PC-9 (cell line): ENCODE measurements at regions not wholly inside any gene's neighbourhood (a gene's known extent, or its start where the extent isn't known, plus 50 kb on each side); places are given as distances from the start of the nearest gene placed in this dataset.

Experiments used
- BruUV-seq: library from RNA; stranded (reverse); fragments of 400-500 nt; replicated peaks from 2 replicates; lab custom pipeline; 2021; lab: Mats Ljungman, UMichigan
- CTCF ChIA-PET: fragments of 300-600 bp; sonication (Branson Sonifier 250); formaldehyde crosslinking; loops from one replicate; lab custom pipeline; 2022; ENCODE audit warnings: antibody characterized with exemption; lab: Charles Lee
- POLR2A ChIA-PET: fragments of 300-600 bp; sonication (Branson Sonifier 250); formaldehyde crosslinking; loops from one replicate; lab custom pipeline; 2022; ENCODE audit warnings: antibody characterized with exemption; ENCODE audit not compliant: unreplicated experiment; lab: Charles Lee
- DNase-seq, 2 experiments: peaks; one replicate each; pipeline versions ENCODE4 v3.0.0 to v3.0.0-alpha.2; 2015 to 2022; ENCODE audit warnings: mixed read lengths in 1 of 2
- H2AFZ ChIP-seq: fragments of 200-600 bp; sonication (generic); 2 replicates; pipeline ENCODE4 v1.8.1; 2017; ENCODE audit warnings: antibody characterized with exemption
- H3F3A ChIP-seq: fragments of 200-600 bp; sonication (generic); 2 replicates; pipeline ENCODE4 v1.8.1; 2017; ENCODE audit warnings: antibody characterized with exemption, mild to moderate bottlenecking, low read depth; ENCODE audit not compliant: insufficient read depth
- H3K27ac ChIP-seq: fragments of 200-600 bp; sonication (generic); 2 replicates; pipeline ENCODE4 v1.6.1; 2016; ENCODE audit warnings: mixed run types
- H3K27me3 ChIP-seq: fragments of 200-600 bp; sonication (generic); 2 replicates; pipeline ENCODE4 v1.6.1; 2016; ENCODE audit warnings: low read depth, mixed run types; ENCODE audit not compliant: insufficient read depth
- H3K36me3 ChIP-seq: fragments of 200-600 bp; sonication (generic); 2 replicates; pipeline ENCODE4 v1.6.1; 2016; ENCODE audit warnings: low read depth, mixed run types
- H3K4me1 ChIP-seq: fragments of 200-600 bp; sonication (generic); replicated peaks from 2 replicates; pipeline ENCODE4 v1.6.1; 2016; ENCODE audit warnings: mixed run types; ENCODE audit not compliant: insufficient read depth
- H3K4me2 ChIP-seq: fragments of 200-600 bp; sonication (generic); 2 replicates; pipeline ENCODE4 v1.6.1; 2017; ENCODE audit warnings: mixed run types
- H3K4me3 ChIP-seq: fragments of 200-600 bp; sonication (generic); 2 replicates; pipeline ENCODE4 v1.6.1; 2016; ENCODE audit warnings: mixed run types
- H3K79me2 ChIP-seq: fragments of 200-600 bp; sonication (generic); 2 replicates; pipeline ENCODE4 v1.6.1; 2017; ENCODE audit warnings: low read depth, mixed run types
- H3K9me2 ChIP-seq: fragments of 200-600 bp; sonication (generic); 2 replicates; pipeline ENCODE4 v1.8.1; 2017; ENCODE audit warnings: mild to moderate bottlenecking; ENCODE audit not compliant: insufficient read depth
- H3K9me3 ChIP-seq: fragments of 200-600 bp; sonication (generic); 2 replicates; pipeline ENCODE4 v1.8.1; 2016; ENCODE audit warnings: low read depth; ENCODE audit not compliant: insufficient read depth
- H4K20me1 ChIP-seq: fragments of 200-600 bp; sonication (generic); 2 replicates; pipeline ENCODE4 v1.8.1; 2017; ENCODE audit not compliant: insufficient read depth
- EZH2 ChIP-seq: fragments of 200-600 bp; sonication (generic); IDR thresholded peaks from 2 replicates; pipeline ENCODE4 v1.8.0; 2017; ENCODE audit warnings: antibody characterized with exemption, low read depth
- intact Hi-C: fragments of 100-400 bp; cut with micrococcal nuclease; formaldehyde crosslinking; loops from one replicate; pipeline ENCODE4 v1.10.0; 2022; ENCODE audit not compliant: unreplicated experiment
- TF ChIP-seq, protein P1 (sequence below): fragments of 200-600 bp; sonication (generic); conservative IDR thresholded peaks from 2 replicates; pipeline ENCODE4 v1.6.1; 2017; ENCODE audit warnings: mixed run types, antibody characterized with exemption, mild to moderate bottlenecking, moderate library complexity

GRCh38 chr5:112549605-112550166 is 130.6 kb upstream of the EPB41L4A start:
- H3K79me2 ChIP-seq, result no peaks in the 10 kb centered on the region
- H3K9me3 ChIP-seq, result no peaks in the 10 kb centered on the region
- no peaks in the 10 kb centered on the region for H3K27me3 ChIP-seq
- ChIA-PET CTCF (no interaction called here), POLR2A (no interaction called here)
- no peaks in the 10 kb centered on the region for H3K4me1 ChIP-seq
- no peak overlapping the region for H2AFZ ChIP-seq
- no TSS peak for BruUV-seq
- H3K4me2 ChIP-seq, result no peak overlapping the region
- TF ChIP-seq EZH2, result no peak
- TF ChIP-seq, protein P1, sequence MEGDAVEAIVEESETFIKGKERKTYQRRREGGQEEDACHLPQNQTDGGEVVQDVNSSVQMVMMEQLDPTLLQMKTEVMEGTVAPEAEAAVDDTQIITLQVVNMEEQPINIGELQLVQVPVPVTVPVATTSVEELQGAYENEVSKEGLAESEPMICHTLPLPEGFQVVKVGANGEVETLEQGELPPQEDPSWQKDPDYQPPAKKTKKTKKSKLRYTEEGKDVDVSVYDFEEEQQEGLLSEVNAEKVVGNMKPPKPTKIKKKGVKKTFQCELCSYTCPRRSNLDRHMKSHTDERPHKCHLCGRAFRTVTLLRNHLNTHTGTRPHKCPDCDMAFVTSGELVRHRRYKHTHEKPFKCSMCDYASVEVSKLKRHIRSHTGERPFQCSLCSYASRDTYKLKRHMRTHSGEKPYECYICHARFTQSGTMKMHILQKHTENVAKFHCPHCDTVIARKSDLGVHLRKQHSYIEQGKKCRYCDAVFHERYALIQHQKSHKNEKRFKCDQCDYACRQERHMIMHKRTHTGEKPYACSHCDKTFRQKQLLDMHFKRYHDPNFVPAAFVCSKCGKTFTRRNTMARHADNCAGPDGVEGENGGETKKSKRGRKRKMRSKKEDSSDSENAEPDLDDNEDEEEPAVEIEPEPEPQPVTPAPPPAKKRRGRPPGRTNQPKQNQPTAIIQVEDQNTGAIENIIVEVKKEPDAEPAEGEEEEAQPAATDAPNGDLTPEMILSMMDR, result no peak
- no peak for DNase-seq
- H3F3A ChIP-seq, result no peaks in the 10 kb centered on the region
- no peak overlapping the region for H3K27ac ChIP-seq
- no peaks in the 10 kb centered on the region for H3K36me3 ChIP-seq
- no peak overlapping the region for H3K4me3 ChIP-seq
- intact Hi-C loops, result loop anchor here (2.0 to 10.0 kb wide), 3 partner anchors 295 to 1057 kb away; partner anchors contain the start of gene DCP2
- no peaks in the 10 kb centered on the region for H3K9me2 ChIP-seq
- no peaks in the 10 kb centered on the region for H4K20me1 ChIP-seq

DNA sequence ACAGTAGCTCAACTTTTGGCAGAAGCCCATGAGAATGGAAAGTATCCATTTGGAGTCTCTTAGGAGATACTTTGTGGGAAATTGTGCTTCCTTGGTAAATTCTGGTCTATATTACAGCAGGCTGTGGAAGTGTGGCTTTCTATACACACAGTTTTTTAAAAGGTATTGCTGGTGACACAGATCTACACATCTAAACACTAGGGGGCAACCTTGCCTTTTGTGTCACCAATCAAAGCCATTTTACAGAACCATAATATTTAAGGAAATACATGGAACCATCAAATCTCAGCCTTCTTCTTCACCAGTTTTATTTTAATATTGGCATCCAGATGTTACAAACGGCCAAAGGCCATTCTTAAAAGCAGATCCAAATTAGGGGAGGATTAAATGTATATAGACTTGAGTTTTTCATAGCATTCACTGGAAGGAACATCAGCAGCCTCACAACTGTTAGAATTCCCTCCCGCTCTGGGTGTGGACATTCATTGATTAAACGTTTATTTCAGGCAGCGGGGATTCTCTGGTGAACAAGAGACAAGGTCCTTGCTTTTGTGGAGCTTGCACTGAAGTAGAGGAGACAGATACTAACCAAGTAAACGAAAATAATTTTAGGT is 132.4 kb upstream of the EPB41L4A start:
- Histone ChIP-seq H3K9me3 (no peaks in the 10 kb centered on the region), H3K9me2 (no peaks in the 10 kb centered on the region), H3K79me2 (no peaks in the 10 kb centered on the region), H3K4me2 (no peak overlapping the region), H2AFZ (no peak overlapping the region), H3K4me1 (no peaks in the 10 kb centered on the region), H3F3A (no peaks in the 10 kb centered on the region), H3K36me3 (no peaks in the 10 kb centered on the region), H4K20me1 (no peaks in the 10 kb centered on the region), H3K4me3 (no peak overlapping the region), H3K27ac (no peak overlapping the region), H3K27me3 (no peaks in the 10 kb centered on the region)
- no peak for TF ChIP-seq EZH2
- TF ChIP-seq, protein P1, result peak; percentile 79
- no TSS peak for BruUV-seq
- ChIA-PET CTCF (interaction anchor here (0.7 to 1.0 kb wide), 3 partner anchors 109 to 743 kb away, joined by 3 to 16 read pairs (median 9); no protein-coding TSS in a partner anchor), POLR2A (no interaction called here)
- intact Hi-C loops, result loop anchor here (1.0 to 10.0 kb wide), 5 partner anchors 206 to 1055 kb away; partner anchors contain the start of genes DCP2 and REEP5
- peak in 1 of 2 experiments; percentile 20 for DNase-seq

GRCh38 chr5:112552216-112552615 is 133.1 kb upstream of the EPB41L4A start:
- POLR2A ChIA-PET, result interaction anchor here (0.6 kb wide), 1 partner anchor 636 kb away, joined by 5 read pairs; no protein-coding TSS in a partner anchor
- Histone ChIP-seq H3K4me3 (no peak overlapping the region), H2AFZ (no peak overlapping the region)

More at GRCh38 chr5:112552216-112552615, 133.1 kb upstream of the EPB41L4A start:
- CTCF ChIA-PET, result no interaction called here
- no peak for TF ChIP-seq EZH2
- TF ChIP-seq, protein P1, result no peak
- H3K4me1 ChIP-seq, result no peaks in the 10 kb centered on the region
- no peak overlapping the region for H3K27ac ChIP-seq
- no peak overlapping the region for H3K4me2 ChIP-seq
- no peak for DNase-seq
- H3K9me3 ChIP-seq, result no peaks in the 10 kb centered on the region
- H4K20me1 ChIP-seq, result no peaks in the 10 kb centered on the region
- no peaks in the 10 kb centered on the region for H3K27me3 ChIP-seq
- no TSS peak for BruUV-seq
- H3K9me2 ChIP-seq, result no peaks in the 10 kb centered on the region
- no peaks in the 10 kb centered on the region for H3K36me3 ChIP-seq
- intact Hi-C loops, result loop anchor here (10.0 kb wide), 2 partner anchors 293 to 423 kb away; partner anchors contain the start of gene DCP2
- H3K79me2 ChIP-seq, result no peaks in the 10 kb centered on the region
- H3F3A ChIP-seq, result no peaks in the 10 kb centered on the region
